Activated T-cell treated with anti-CD3 and anti-CD28 coated beads, Interleukin-2, amount 50 U/mL, for 4 hours (primary cell): ENCODE measurements at regions not wholly inside any gene's neighbourhood (a gene's known extent, or its start where the extent isn't known, plus 50 kb on each side); places are given as distances from the start of the nearest gene placed in this dataset.
"Not testable (repeated sequence)": the region's sequence is repeated elsewhere in the genome, so short reads cannot be mapped to it uniquely, and the experiment has no call there.

Source experiments
- ATAC-seq, 2 donors: fragments of 200-7000 bp; cut with Tn5 transposase; one replicate each; pipeline ENCODE4 v1.10.0; 2021
- DNase-seq: peaks from one replicate; pipeline ENCODE4 v3.0.0-alpha.2; 2020
- H3K27me3 Mint-ChIP-seq: one replicate; pipeline ENCODE4 v1.8.0; 2021; ENCODE audit warnings: low read depth, mixed read lengths
- H3K36me3 Mint-ChIP-seq: one replicate; pipeline ENCODE4 v1.8.0; 2022; ENCODE audit warnings: mixed read lengths; ENCODE audit not compliant: insufficient read depth
- H3K4me1 Mint-ChIP-seq: one replicate; pipeline ENCODE4 v1.8.0; 2021; ENCODE audit warnings: low read depth, mixed read lengths
- H3K4me3 Mint-ChIP-seq: one replicate; pipeline ENCODE4 v1.8.0; 2021; ENCODE audit warnings: mild to moderate bottlenecking, moderate library complexity, mixed read lengths
- H3K9me3 Mint-ChIP-seq: one replicate; pipeline ENCODE4 v1.8.0; 2021; ENCODE audit warnings: mixed read lengths

- Mint-ChIP-seq H3K4me1 (no peaks in the 10 kb centered on the region), H3K4me3 (no peak overlapping the region), H3K9me3 (no peaks in the 10 kb centered on the region), H3K27me3 (no peaks in the 10 kb centered on the region), H3K36me3 (no peaks in the 10 kb centered on the region)
- ATAC-seq (no peak), DNase-seq (no peak)
Measured at GRCh38 chr4:162782778-162783525, 383.7 kb downstream of the NAF1 start.

- Mint-ChIP-seq H3K36me3 (no peaks in the 10 kb centered on the region), H3K9me3 (no peaks in the 10 kb centered on the region), H3K27me3 (no peaks in the 10 kb centered on the region), H3K4me3 (no peak overlapping the region), H3K4me1 (no peaks in the 10 kb centered on the region)
- ATAC-seq (no peak), DNase-seq (no peak)
Measured at GRCh38 chr4:162782096-162782777, 384.5 kb downstream of the NAF1 start.

DNA sequence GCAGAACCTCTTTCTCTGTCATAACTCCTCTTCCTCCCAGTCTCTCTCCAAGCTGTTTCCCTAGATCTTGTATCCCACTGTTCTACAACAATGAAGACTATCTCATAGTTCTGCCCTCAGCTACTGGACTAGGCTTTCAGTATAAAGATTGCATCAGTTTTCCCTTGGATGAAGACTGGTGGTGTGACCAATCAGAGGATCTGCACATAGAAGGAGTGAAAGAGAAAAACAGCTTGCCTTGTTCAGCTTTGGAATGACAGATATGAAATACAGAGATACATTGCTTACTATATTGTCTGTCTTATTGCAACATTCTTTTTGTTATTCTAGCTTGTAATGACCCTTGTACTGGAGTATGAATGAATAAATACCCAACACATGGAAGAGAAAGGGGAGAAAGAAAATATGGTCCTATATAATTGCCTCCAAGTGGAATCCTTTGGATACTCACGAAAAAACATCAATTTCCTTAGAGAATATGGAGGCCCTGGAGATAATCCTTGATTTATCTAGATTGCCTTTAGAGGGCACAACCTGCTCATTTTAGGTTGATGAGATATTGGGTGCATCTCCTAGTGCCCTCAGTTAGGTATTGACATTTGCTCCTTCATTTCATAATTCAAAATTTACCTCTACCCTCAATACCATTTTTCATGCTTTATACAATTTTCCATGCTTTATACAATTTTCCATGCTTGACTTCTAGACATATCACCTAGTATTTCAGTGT, 395.8 kb downstream of the NAF1 start:
- H3K27me3 Mint-ChIP-seq = no peaks in the 10 kb centered on the region

DNA sequence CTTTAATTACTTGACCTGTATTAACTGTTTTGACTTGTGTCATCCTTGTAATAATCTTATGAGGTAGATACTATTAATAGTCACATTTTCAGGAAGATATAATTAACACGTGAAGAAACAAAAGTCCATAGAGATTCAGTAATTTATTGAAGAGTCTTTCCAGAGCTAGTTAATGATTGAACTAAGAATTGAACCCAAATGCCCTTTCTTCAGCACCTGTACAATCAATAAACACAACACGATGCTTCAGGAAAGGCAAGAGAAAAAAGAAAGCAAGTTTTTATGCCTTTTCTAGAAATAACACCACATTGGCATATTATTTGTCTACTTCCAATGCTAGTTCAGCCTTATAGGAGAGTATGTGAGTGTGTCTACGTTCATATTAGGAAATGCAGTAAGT, 399.6 kb downstream of the NAF1 start:
- ATAC-seq (no peak), DNase-seq (no peak)
- Mint-ChIP-seq H3K4me3 (no peak overlapping the region), H3K27me3 (no peaks in the 10 kb centered on the region), H3K36me3 (no peaks in the 10 kb centered on the region), H3K4me1 (no peaks in the 10 kb centered on the region), H3K9me3 (no peaks in the 10 kb centered on the region)

More for the DNA sequence above, 395.8 kb downstream of the NAF1 start:
- H3K36me3 Mint-ChIP-seq = no peaks in the 10 kb centered on the region
- no peak overlapping the region for H3K4me3 Mint-ChIP-seq
- no peaks in the 10 kb centered on the region for H3K4me1 Mint-ChIP-seq
- ATAC-seq (no peak), DNase-seq (no peak)
- H3K9me3 Mint-ChIP-seq = no peaks in the 10 kb centered on the region

- no peak for DNase-seq
- Mint-ChIP-seq H3K4me3 (no peak overlapping the region), H3K9me3 (peaks cover 4% of the 10 kb centered on the region), H3K36me3 (no peaks in the 10 kb centered on the region), H3K27me3 (no peaks in the 10 kb centered on the region), H3K4me1 (no peaks in the 10 kb centered on the region)
- ATAC-seq = no peak
Measured at GRCh38 chr4:162761965-162762364, 404.7 kb downstream of the NAF1 start.

DNA sequence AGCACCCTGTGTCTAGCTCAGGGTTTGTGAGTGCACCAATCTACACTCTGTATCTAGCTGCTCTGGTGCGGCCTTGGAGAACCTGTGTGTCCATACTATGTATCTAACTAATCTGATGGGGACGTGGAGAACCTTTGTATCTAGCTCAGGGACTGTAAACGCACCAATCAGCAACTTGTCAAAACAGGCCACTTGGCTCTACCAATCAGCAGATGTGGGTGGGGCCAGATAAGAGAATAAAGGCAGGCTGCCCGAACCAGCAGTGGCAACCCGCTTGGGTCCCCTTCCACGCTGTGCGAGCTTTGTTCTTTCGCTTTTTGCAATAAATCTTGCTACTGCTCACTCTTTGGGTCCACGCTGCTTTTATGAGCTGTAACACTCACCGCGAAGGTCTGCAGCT, 426.5 kb downstream of the NAF1 start:
- H3K36me3 Mint-ChIP-seq, DNase-seq, H3K27me3 Mint-ChIP-seq, H3K4me1 Mint-ChIP-seq, H3K9me3 Mint-ChIP-seq, H3K4me3 Mint-ChIP-seq, ATAC-seq: not testable (repeated sequence)

GRCh38 chr4:162739596-162739995, 427.1 kb downstream of the NAF1 start:
- not testable (repeated sequence) for H3K4me3 Mint-ChIP-seq, DNase-seq, ATAC-seq, H3K27me3 Mint-ChIP-seq, H3K36me3 Mint-ChIP-seq, H3K4me1 Mint-ChIP-seq, H3K9me3 Mint-ChIP-seq

DNA sequence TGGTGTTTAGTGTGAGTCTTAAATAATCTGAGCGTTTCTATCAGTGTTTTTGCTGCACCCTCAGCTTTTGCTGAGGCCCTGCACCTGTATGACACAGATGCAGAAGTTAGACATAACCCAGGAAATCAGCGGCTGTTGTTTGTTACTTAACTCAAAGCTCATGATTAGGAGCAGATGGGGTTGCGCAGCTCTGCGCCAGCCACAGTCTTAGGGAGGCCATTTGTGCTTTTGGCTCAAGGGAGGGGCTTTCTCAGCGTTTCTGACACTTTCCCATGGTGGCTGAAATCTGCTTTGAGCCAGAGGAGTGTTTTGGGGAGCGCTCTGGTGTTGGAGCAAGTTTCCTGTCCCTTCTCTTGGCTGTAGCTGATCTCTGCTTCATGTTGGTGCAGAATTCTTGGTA, 433.8 kb downstream of the NAF1 start:
- Mint-ChIP-seq H3K4me1 (no peaks in the 10 kb centered on the region), H3K4me3 (no peak overlapping the region), H3K9me3 (no peaks in the 10 kb centered on the region), H3K36me3 (no peaks in the 10 kb centered on the region), H3K27me3 (no peaks in the 10 kb centered on the region)
- DNase-seq (no peak), ATAC-seq (no peak)

GRCh38 chr4:162727766-162728165, 438.9 kb downstream of the NAF1 start:
- Mint-ChIP-seq H3K4me3 (no peak overlapping the region), H3K4me1 (no peaks in the 10 kb centered on the region), H3K36me3 (no peaks in the 10 kb centered on the region), H3K27me3 (no peaks in the 10 kb centered on the region), H3K9me3 (peaks cover 3% of the 10 kb centered on the region)
- no peak for ATAC-seq
- no peak for DNase-seq

- peaks cover 3% of the 10 kb centered on the region for H3K9me3 Mint-ChIP-seq
- H3K27me3 Mint-ChIP-seq = no peaks in the 10 kb centered on the region
- H3K36me3 Mint-ChIP-seq = no peaks in the 10 kb centered on the region
- no peak overlapping the region for H3K4me3 Mint-ChIP-seq
- H3K4me1 Mint-ChIP-seq = no peaks in the 10 kb centered on the region
- DNase-seq = no peak
- no peak for ATAC-seq
Measured at GRCh38 chr4:162727232-162727631, 439.5 kb downstream of the NAF1 start.

DNA sequence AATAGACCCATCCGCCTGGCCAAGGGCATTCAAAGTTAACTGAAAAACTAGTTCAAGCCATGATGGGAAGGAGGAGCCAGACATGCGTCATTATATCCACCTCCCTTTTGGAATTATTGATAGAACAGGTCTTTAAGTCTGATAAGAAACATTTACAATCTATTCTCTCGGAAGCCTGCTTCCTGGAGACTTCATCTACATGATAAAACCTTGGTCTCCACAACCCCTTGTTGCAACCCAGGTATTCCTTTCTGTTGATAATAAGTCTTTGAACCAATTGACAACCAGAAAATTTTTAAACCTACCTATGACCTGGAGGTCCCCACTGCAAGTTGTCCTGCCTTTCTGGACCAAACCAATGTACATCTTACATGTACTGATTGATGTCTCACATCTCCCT, 451.3 kb downstream of the NAF1 start:
- Mint-ChIP-seq H3K9me3 (peaks cover 6% of the 10 kb centered on the region), H3K4me1 (no peaks in the 10 kb centered on the region), H3K4me3 (no peak overlapping the region), H3K36me3 (no peaks in the 10 kb centered on the region), H3K27me3 (no peaks in the 10 kb centered on the region)
- DNase-seq (no peak), ATAC-seq (no peak)

- peaks cover 6% of the 10 kb centered on the region for H3K9me3 Mint-ChIP-seq
- ATAC-seq (no peak), DNase-seq (no peak)
- no peak overlapping the region for H3K4me3 Mint-ChIP-seq
- H3K4me1 Mint-ChIP-seq = no peaks in the 10 kb centered on the region
- H3K27me3 Mint-ChIP-seq = no peaks in the 10 kb centered on the region
- H3K36me3 Mint-ChIP-seq = no peaks in the 10 kb centered on the region
Measured at GRCh38 chr4:162707962-162708361, 458.7 kb downstream of the NAF1 start.

GRCh38 chr4:162706632-162707031, 460.1 kb downstream of the NAF1 start:
- Mint-ChIP-seq H3K4me3 (no peak overlapping the region), H3K27me3 (no peaks in the 10 kb centered on the region), H3K9me3 (no peaks in the 10 kb centered on the region), H3K4me1 (no peaks in the 10 kb centered on the region), H3K36me3 (no peaks in the 10 kb centered on the region)
- DNase-seq = no peak
- ATAC-seq = no peak

DNA sequence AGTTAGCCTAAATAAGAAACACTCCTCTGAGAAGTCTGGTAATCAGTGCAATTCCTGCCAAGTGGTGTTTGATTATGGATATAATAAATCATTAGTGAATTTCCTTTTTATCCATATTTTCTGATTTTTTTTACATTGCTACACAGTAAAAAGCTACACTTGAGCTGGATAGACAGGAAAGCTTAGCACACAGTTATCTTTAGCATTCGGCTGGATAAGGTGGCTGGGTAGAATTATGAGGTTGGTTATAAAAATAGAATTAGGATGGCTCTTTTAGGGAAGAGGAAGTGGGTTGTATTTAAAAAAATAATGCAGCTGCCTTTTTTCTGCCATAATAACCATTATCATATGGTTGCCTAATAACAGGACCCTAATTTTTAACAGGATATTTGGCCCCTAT, 460.6 kb downstream of the NAF1 start:
- Mint-ChIP-seq H3K9me3 (no peaks in the 10 kb centered on the region), H3K27me3 (no peaks in the 10 kb centered on the region), H3K4me3 (no peak overlapping the region), H3K4me1 (no peaks in the 10 kb centered on the region), H3K36me3 (no peaks in the 10 kb centered on the region)
- DNase-seq (no peak), ATAC-seq (no peak)
